Neural cell (in vitro differentiated cells): ENCODE measurements at regions not wholly inside any gene's neighbourhood (a gene's known extent, or its start where the extent isn't known, plus 50 kb on each side); places are given as distances from the start of the nearest gene placed in this dataset.

Source experiments
- CTCF ChIP-seq: fragments of 450-650 bp; IDR thresholded peaks from 2 replicates; pipeline ENCODE4 v1.5.1; 2014; ENCODE audit warnings: antibody characterized with exemption, mild to moderate bottlenecking, moderate library complexity; ENCODE audit not compliant: poor library complexity, severe bottlenecking
- MXI1 ChIP-seq: fragments of 450-650 bp; conservative IDR thresholded peaks from 2 replicates; pipeline ENCODE4 v1.6.1; 2014; ENCODE audit warnings: antibody characterized with exemption, mild to moderate bottlenecking; ENCODE audit not compliant: poor library complexity, severe bottlenecking
- POLR2AphosphoS5 ChIP-seq: IDR thresholded peaks from 2 replicates; pipeline ENCODE4 v1.6.1; 2012

GRCh38 chr18:40489301-40489700 lies 1465.7 kb upstream of the PIK3C3 start:
- TF ChIP-seq POLR2AphosphoS5, result no peak
- TF ChIP-seq MXI1, result no peak
- TF ChIP-seq CTCF, result no peak
